Transverse colon (tissue), 3 donors: ENCODE measurements at regions not wholly inside any gene's neighbourhood (a gene's known extent, or its start where the extent isn't known, plus 50 kb on each side); places are given as distances from the start of the nearest gene placed in this dataset.

Experiments
- POLR2A ChIP-seq: fragments of 450-650 bp; IDR thresholded peaks from one replicate; pipeline ENCODE4 v1.6.1; 2016; ENCODE audit warnings: antibody characterized with exemption, mild to moderate bottlenecking, moderate library complexity
- TF ChIP-seq, protein P1 (sequence below), 5 experiments: fragments of 200-600 bp in 3 of 5; fragments of 450-650 bp in 2 of 5; sonication (generic) in 3 of 5; IDR thresholded peaks; 1 replicate in 2 of 5; 2 replicates in 3 of 5; pipeline ENCODE4 v1.5.1; 2016 to 2017; ENCODE audit warnings: antibody characterized with exemption in 5 of 5, inconsistent platforms in 3 of 5, mild to moderate bottlenecking in 2 of 5, moderate library complexity in 1 of 5

DNA sequence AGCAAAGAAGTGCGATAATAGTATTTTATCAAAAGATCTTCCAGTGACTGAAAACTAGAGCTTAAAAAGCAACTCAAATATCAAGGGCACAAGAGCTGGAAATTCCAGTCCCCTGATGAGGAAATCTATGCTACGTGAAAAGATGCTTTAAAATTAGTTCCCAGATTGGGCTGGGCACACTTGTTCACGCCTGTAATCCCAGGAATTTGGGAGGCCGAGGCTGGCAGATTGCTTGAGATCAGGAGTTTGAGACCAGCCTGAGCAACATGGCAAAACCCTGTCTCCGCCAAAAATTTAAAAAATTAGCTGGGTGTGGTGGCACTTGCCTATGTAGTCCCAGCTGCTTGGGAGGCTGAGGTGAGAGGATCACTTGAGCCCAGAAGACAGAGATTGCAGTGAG is 138.8 kb downstream of the SEMA6D start:
- TF ChIP-seq, protein P1, sequence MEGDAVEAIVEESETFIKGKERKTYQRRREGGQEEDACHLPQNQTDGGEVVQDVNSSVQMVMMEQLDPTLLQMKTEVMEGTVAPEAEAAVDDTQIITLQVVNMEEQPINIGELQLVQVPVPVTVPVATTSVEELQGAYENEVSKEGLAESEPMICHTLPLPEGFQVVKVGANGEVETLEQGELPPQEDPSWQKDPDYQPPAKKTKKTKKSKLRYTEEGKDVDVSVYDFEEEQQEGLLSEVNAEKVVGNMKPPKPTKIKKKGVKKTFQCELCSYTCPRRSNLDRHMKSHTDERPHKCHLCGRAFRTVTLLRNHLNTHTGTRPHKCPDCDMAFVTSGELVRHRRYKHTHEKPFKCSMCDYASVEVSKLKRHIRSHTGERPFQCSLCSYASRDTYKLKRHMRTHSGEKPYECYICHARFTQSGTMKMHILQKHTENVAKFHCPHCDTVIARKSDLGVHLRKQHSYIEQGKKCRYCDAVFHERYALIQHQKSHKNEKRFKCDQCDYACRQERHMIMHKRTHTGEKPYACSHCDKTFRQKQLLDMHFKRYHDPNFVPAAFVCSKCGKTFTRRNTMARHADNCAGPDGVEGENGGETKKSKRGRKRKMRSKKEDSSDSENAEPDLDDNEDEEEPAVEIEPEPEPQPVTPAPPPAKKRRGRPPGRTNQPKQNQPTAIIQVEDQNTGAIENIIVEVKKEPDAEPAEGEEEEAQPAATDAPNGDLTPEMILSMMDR (IDR thresholded peaks at IDR 0.05): no peak
- no peak for TF ChIP-seq POLR2A
